H9 (cell line): ENCODE measurements at regions not wholly inside any gene's neighbourhood (a gene's known extent, or its start where the extent isn't known, plus 50 kb on each side); places are given as distances from the start of the nearest gene placed in this dataset.

ENCODE experiments used
- DNase-seq: peaks from one replicate; pipeline ENCODE4 v3.0.0-alpha.2; 2017
- H2AFZ ChIP-seq: one replicate; pipeline ENCODE4 v1.6.1; 2013; ENCODE audit warnings: mild to moderate bottlenecking, low read length, control low read depth, moderate library complexity
- H2AK5ac ChIP-seq: 2 replicates; pipeline ENCODE4 v1.6.1; 2013; ENCODE audit warnings: low read length, control low read depth, mixed read lengths; ENCODE audit not compliant: insufficient read length
- H2BK120ac ChIP-seq: one replicate; pipeline ENCODE4 v1.6.1; 2013; ENCODE audit warnings: low read depth, mild to moderate bottlenecking, low read length, control low read depth, inconsistent platforms; ENCODE audit not compliant: poor library complexity, severe bottlenecking
- H2BK12ac ChIP-seq: 2 replicates; pipeline ENCODE4 v1.6.1; 2013; ENCODE audit warnings: low read length, control low read depth, mixed read lengths, low read depth; ENCODE audit not compliant: insufficient read length
- H2BK15ac ChIP-seq: 2 replicates; pipeline ENCODE4 v1.6.1; 2013; ENCODE audit warnings: low read depth, low read length, control low read depth
- H2BK20ac ChIP-seq: one replicate; pipeline ENCODE4 v1.6.1; 2013; ENCODE audit warnings: low read depth, mild to moderate bottlenecking, low read length, control low read depth, inconsistent platforms; ENCODE audit not compliant: poor library complexity, severe bottlenecking
- H2BK5ac ChIP-seq: 2 replicates; pipeline ENCODE4 v1.6.1; 2013; ENCODE audit warnings: low read length, control low read depth, mixed read lengths; ENCODE audit not compliant: insufficient read length
- H3K14ac ChIP-seq: 2 replicates; pipeline ENCODE4 v1.6.1; 2013; ENCODE audit warnings: low read length, control low read depth; ENCODE audit not compliant: insufficient read depth
- H3K18ac ChIP-seq: 2 replicates; pipeline ENCODE4 v1.6.1; 2013; ENCODE audit warnings: low read depth, mild to moderate bottlenecking, mixed read lengths, low read length, control low read depth; ENCODE audit not compliant: insufficient read length
- H3K23ac ChIP-seq: 2 replicates; pipeline ENCODE4 v1.6.1; 2013; ENCODE audit warnings: low read length, control low read depth, mixed read lengths, low read depth; ENCODE audit not compliant: insufficient read length
- H3K23me2 ChIP-seq: 2 replicates; pipeline ENCODE4 v1.6.1; 2013; ENCODE audit warnings: low read depth, mild to moderate bottlenecking, mixed read lengths, low read length, control low read depth; ENCODE audit not compliant: insufficient read length, poor library complexity, severe bottlenecking
- H3K27ac ChIP-seq: 2 replicates; pipeline ENCODE4 v1.5.1; 2013; ENCODE audit warnings: low read length, control low read depth, mixed read lengths, low read depth; ENCODE audit not compliant: insufficient read length
- H3K27me3 ChIP-seq: 2 replicates; pipeline ENCODE4 v1.6.1; 2013; ENCODE audit warnings: low read length, control low read depth, inconsistent platforms; ENCODE audit not compliant: insufficient read depth
- H3K4ac ChIP-seq: 2 replicates; pipeline ENCODE4 v1.6.1; 2013; ENCODE audit warnings: low read depth, mild to moderate bottlenecking, control low read depth, inconsistent platforms, low read length, moderate library complexity
- H3K4me1 ChIP-seq: 2 replicates; pipeline ENCODE4 v1.6.1; 2013; ENCODE audit warnings: low read length, control low read depth, inconsistent platforms; ENCODE audit not compliant: insufficient read depth
- H3K4me2 ChIP-seq: 2 replicates; pipeline ENCODE4 v1.6.1; 2013; ENCODE audit warnings: low read length, control low read depth, mixed read lengths; ENCODE audit not compliant: insufficient read length, insufficient read depth
- H3K56ac ChIP-seq: 2 replicates; pipeline ENCODE4 v1.6.1; 2013; ENCODE audit warnings: low read depth, mild to moderate bottlenecking, mixed read lengths, low read length, control low read depth; ENCODE audit not compliant: insufficient read length
- H3K79me1 ChIP-seq: 2 replicates; pipeline ENCODE4 v1.6.1; 2013; ENCODE audit warnings: low read depth, mild to moderate bottlenecking, moderate library complexity, low read length, control low read depth, inconsistent platforms; ENCODE audit not compliant: insufficient read depth, poor library complexity, severe bottlenecking
- H3K79me2 ChIP-seq: 2 replicates; pipeline ENCODE4 v1.6.1; 2013; ENCODE audit warnings: low read length, control low read depth, inconsistent platforms; ENCODE audit not compliant: insufficient read depth
- H3K9ac ChIP-seq: 2 replicates; pipeline ENCODE4 v1.6.1; 2013; ENCODE audit warnings: low read length, control low read depth, mixed read lengths; ENCODE audit not compliant: insufficient read length; ENCODE audit errors: extremely low read depth
- H3K9me3 ChIP-seq: one replicate; pipeline ENCODE4 v1.6.1; 2013; ENCODE audit warnings: low read depth, low read length, inconsistent platforms; ENCODE audit not compliant: control insufficient read depth
- H3T11ph ChIP-seq: one replicate; pipeline ENCODE4 v1.6.1; 2013; ENCODE audit warnings: mild to moderate bottlenecking, low read length, control low read depth, inconsistent platforms
- H4K20me1 ChIP-seq: one replicate; pipeline ENCODE4 v1.6.1; 2013; ENCODE audit not compliant: control insufficient read depth, insufficient read length, insufficient read depth
- H4K5ac ChIP-seq: 2 replicates; pipeline ENCODE4 v1.6.1; 2013; ENCODE audit warnings: low read depth, mild to moderate bottlenecking, mixed read lengths, low read length, control low read depth; ENCODE audit not compliant: insufficient read length
- H4K8ac ChIP-seq: replicated peaks from 2 replicates; pipeline ENCODE4 v1.6.1; 2013; ENCODE audit warnings: low read length, control low read depth, mixed read lengths, low read depth; ENCODE audit not compliant: insufficient read length
- H4K91ac ChIP-seq: 2 replicates; pipeline ENCODE4 v1.6.1; 2013; ENCODE audit warnings: low read depth, mild to moderate bottlenecking, moderate library complexity, mixed read lengths, low read length, control low read depth; ENCODE audit not compliant: insufficient read length
- H3K27ac Mint-ChIP-seq, 3 experiments: 2 replicates in 2 of 3; 3 replicates in 1 of 3; pipeline ENCODE4 v1.8.0; 2020 to 2021; ENCODE audit warnings: mixed read lengths in 3 of 3, mild to moderate bottlenecking in 1 of 3, moderate library complexity in 1 of 3
- H3K27me3 Mint-ChIP-seq: 2 replicates; pipeline ENCODE4 v1.8.0; 2021; ENCODE audit warnings: low read depth, mild to moderate bottlenecking, moderate library complexity, mixed read lengths
- H3K36me3 Mint-ChIP-seq, 3 experiments: 2 replicates in 2 of 3; 3 replicates in 1 of 3; pipeline ENCODE4 v1.8.0; 2020 to 2021; ENCODE audit warnings: low read depth in 3 of 3, mixed read lengths in 3 of 3; ENCODE audit not compliant: insufficient read depth in 1 of 3
- H3K4me1 Mint-ChIP-seq, 2 experiments: 2 replicates each; pipeline ENCODE4 v1.8.0; 2020; ENCODE audit warnings: mixed read lengths in 2 of 2
- H3K4me3 Mint-ChIP-seq, 2 experiments: 2 replicates in 1 of 2; 3 replicates in 1 of 2; pipeline ENCODE4 v1.8.0; 2020 to 2021; ENCODE audit warnings: mild to moderate bottlenecking in 2 of 2, mixed read lengths in 2 of 2, moderate library complexity in 1 of 2
- H3K9me3 Mint-ChIP-seq, 2 experiments: 2 replicates in 1 of 2; 3 replicates in 1 of 2; pipeline ENCODE4 v1.8.0; 2020; ENCODE audit warnings: mild to moderate bottlenecking in 2 of 2, mixed read lengths in 2 of 2, moderate library complexity in 1 of 2
- CTCF ChIP-seq: fragments of 200-600 bp; sonication (generic); conservative IDR thresholded peaks from 3 replicates; pipeline ENCODE4 v1.8.0; 2021; ENCODE audit warnings: antibody characterized with exemption, mild to moderate bottlenecking
- WGBS: extraction: QIAGEN DNeasy Blood & Tissue Kit; methylation state at CpG from one replicate; pipeline ENCODE4 v1.1.7; 2013; ENCODE audit warnings: missing lambda C conversion rate, low lambda C conversion rate, mixed read lengths; ENCODE audit not compliant: insufficient read length; ENCODE audit errors: extremely low coverage; 5-methylcytosine and 5-hydroxymethylcytosine counted together

GRCh38 chr3:24853685-24854490 is 359.2 kb upstream of the THRB start:
- no CpG with 5 or more reads among the region's 4 CpGs for WGBS
- Histone ChIP-seq H2AK5ac (no peak overlapping the region), H3K18ac (no peak overlapping the region), H4K91ac (no peak overlapping the region), H4K8ac (no peak overlapping the region), H3K23me2 (no peaks in the 10 kb centered on the region), H3K23ac (no peak overlapping the region), H3K27me3 (no peaks in the 10 kb centered on the region), H3K56ac (no peak overlapping the region), H2BK12ac (no peak overlapping the region), H3K4me2 (no peak overlapping the region), H4K20me1 (no peaks in the 10 kb centered on the region), H2BK5ac (no peak overlapping the region), H2AFZ (no peak overlapping the region), H3K4ac (no peak overlapping the region), H3K9ac (no peak overlapping the region), H2BK120ac (no peak overlapping the region), H2BK20ac (no peak overlapping the region), H3K14ac (no peak overlapping the region), H3K4me1 (no peaks in the 10 kb centered on the region; the same call in 1 of the 2 replicates), H4K5ac (no peak overlapping the region), H3K79me2 (no peaks in the 10 kb centered on the region), H3T11ph (no peak overlapping the region), H3K79me1 (no peaks in the 10 kb centered on the region), H3K27ac (no peak overlapping the region), H3K9me3 (no peaks in the 10 kb centered on the region), H2BK15ac (no peak overlapping the region)
- Mint-ChIP-seq H3K27me3 (no peaks in the 10 kb centered on the region), H3K4me1 (peaks cover 19 to 27% of the 10 kb centered on the region in 2 experiments), H3K9me3 (no peaks in the 10 kb centered on the region), H3K36me3 (no peaks in the 10 kb centered on the region), H3K27ac (no peak overlapping the region), H3K4me3 (no peak overlapping the region)
- no peak for DNase-seq
- no peak for TF ChIP-seq CTCF
